ENCODE measurements at regions not wholly inside any gene's neighbourhood (a gene's known extent, or its start where the extent isn't known, plus 50 kb on each side); places are given as distances from the start of the nearest gene placed in this dataset.

DNA sequence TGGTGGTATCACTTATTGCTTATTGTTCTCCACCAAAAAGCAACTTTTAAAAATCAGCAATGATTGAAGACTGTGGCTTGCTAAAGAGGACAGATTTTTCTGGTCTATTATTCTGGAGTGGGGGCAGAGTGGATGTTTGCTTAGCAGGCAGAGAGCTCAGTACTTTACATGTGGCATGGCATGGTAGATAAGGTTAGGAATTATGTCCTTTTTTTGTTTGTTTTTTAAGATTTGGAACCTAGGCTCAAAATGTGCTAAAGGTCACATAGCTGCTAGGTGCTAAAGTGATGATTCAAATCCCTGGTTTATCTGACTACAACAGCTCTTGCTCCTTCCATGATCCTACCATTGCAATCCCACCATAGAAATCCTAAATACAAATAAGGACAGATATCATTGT, 331.0 kb upstream of the ADAMTS9 start:
- CTCF ChIA-PET = no interaction called here

GRCh38 chr3:65017359-65017758, 329.6 kb upstream of the ADAMTS9 start:
- Mint-ChIP-seq H3K27ac (no peak overlapping the region), H3K9me3 (peaks cover 3% of the 10 kb centered on the region), H3K36me3 (ENCODE audit: low read depth) (no peaks in the 10 kb centered on the region), H3K27me3 (no peaks in the 10 kb centered on the region), H3K4me1 (ENCODE audit: low read depth) (no peaks in the 10 kb centered on the region), H3K4me3 (no peak overlapping the region)
- ChIA-PET CTCF (no interaction called here), POLR2A (no interaction called here)
- TF ChIP-seq, protein P1, sequence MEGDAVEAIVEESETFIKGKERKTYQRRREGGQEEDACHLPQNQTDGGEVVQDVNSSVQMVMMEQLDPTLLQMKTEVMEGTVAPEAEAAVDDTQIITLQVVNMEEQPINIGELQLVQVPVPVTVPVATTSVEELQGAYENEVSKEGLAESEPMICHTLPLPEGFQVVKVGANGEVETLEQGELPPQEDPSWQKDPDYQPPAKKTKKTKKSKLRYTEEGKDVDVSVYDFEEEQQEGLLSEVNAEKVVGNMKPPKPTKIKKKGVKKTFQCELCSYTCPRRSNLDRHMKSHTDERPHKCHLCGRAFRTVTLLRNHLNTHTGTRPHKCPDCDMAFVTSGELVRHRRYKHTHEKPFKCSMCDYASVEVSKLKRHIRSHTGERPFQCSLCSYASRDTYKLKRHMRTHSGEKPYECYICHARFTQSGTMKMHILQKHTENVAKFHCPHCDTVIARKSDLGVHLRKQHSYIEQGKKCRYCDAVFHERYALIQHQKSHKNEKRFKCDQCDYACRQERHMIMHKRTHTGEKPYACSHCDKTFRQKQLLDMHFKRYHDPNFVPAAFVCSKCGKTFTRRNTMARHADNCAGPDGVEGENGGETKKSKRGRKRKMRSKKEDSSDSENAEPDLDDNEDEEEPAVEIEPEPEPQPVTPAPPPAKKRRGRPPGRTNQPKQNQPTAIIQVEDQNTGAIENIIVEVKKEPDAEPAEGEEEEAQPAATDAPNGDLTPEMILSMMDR (IDR thresholded peaks at IDR 0.05) = no peak
- ATAC-seq = no peak
- intact Hi-C loops (cut with micrococcal nuclease) = no loop called here
- DNase-seq = no peak

More for the DNA sequence above, 331.0 kb upstream of the ADAMTS9 start:
- Mint-ChIP-seq H3K27ac (no peak overlapping the region), H3K4me1 (ENCODE audit: low read depth) (no peaks in the 10 kb centered on the region), H3K4me3 (no peak overlapping the region), H3K9me3 (peaks cover 3% of the 10 kb centered on the region), H3K36me3 (ENCODE audit: low read depth) (no peaks in the 10 kb centered on the region), H3K27me3 (no peaks in the 10 kb centered on the region)
- no peak for DNase-seq
- TF ChIP-seq, protein P1 (IDR thresholded peaks at IDR 0.05) = no peak
- POLR2A ChIA-PET = no interaction called here
- ATAC-seq = no peak
- intact Hi-C loops (cut with micrococcal nuclease) = no loop called here

DNA sequence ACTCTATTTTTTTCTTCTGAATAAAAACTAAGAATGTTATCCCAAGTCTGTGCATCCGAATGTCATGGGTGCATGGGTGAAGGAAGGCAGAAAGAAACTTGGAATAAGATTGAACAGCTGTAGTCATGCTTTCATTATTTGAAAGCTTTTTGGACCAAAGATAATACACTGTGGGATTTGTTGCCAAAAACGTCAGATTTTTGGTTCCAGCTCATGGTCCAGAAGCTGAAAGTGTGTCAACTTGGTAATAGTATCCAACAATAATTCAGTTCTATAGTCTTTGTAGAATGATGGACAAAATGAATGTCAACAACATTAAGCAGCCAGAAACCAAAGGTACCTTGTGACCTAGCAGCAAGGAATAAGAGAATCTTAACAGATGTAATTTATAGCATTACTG, 327.9 kb upstream of the ADAMTS9 start:
- ChIA-PET CTCF (no interaction called here), POLR2A (interaction anchor here (0.6 kb wide), 1 partner anchor 730 kb away, joined by 3 read pairs; no protein-coding TSS in a partner anchor)
- intact Hi-C loops (cut with micrococcal nuclease) = no loop called here
- no peaks in the 10 kb centered on the region for H3K27me3 Mint-ChIP-seq
- H3K36me3 Mint-ChIP-seq (ENCODE audit: low read depth) = no peaks in the 10 kb centered on the region
- no peak for DNase-seq
- no peaks in the 10 kb centered on the region for H3K4me1 Mint-ChIP-seq (ENCODE audit: low read depth)
- no peak for ATAC-seq
- H3K27ac Mint-ChIP-seq = no peak overlapping the region
- TF ChIP-seq, protein P1 (IDR thresholded peaks at IDR 0.05) = no peak
- peaks cover 6% of the 10 kb centered on the region for H3K9me3 Mint-ChIP-seq
- H3K4me3 Mint-ChIP-seq = no peak overlapping the region

GRCh38 chr3:65013053-65013452, 325.3 kb upstream of the ADAMTS9 start:
- no peaks in the 10 kb centered on the region for H3K36me3 Mint-ChIP-seq (ENCODE audit: low read depth)
- CTCF ChIA-PET = no interaction called here
- no peaks in the 10 kb centered on the region for H3K4me1 Mint-ChIP-seq (ENCODE audit: low read depth)
- intact Hi-C loops (cut with micrococcal nuclease) = no loop called here
- H3K27ac Mint-ChIP-seq = no peak overlapping the region
- TF ChIP-seq, protein P1 (IDR thresholded peaks at IDR 0.05) = no peak
- DNase-seq (no peak), ATAC-seq (no peak)
- H3K4me3 Mint-ChIP-seq = no peak overlapping the region
- POLR2A ChIA-PET = no interaction called here
- H3K9me3 Mint-ChIP-seq = peaks cover 5% of the 10 kb centered on the region
- no peaks in the 10 kb centered on the region for H3K27me3 Mint-ChIP-seq

DNA sequence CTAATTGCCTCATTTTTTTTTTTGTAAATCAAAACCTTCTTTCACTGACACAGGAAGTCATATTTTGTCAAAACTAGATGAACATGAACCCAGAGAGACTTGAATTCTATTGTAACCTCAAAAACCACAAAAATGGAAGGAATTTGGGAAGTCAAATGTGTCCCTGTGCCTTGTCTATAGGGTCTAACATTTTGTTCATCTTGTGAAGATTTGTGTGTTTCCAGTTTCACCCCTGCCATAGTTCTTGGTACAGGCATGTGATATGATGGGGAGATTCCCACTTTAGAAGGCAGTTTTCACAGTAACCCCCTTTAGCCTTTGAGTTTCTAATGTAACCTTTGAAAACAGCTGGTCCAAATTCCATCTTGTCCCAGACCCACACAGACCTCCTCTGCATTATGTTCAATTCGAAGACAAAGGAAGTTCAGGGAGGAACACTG, 318.5 kb upstream of the ADAMTS9 start:
- TF ChIP-seq, protein P1 (IDR thresholded peaks at IDR 0.05) = no peak
- DNase-seq (no peak), ATAC-seq (no peak)
- intact Hi-C loops (cut with micrococcal nuclease) = no loop called here
- POLR2A ChIA-PET = no interaction called here
- Mint-ChIP-seq H3K27me3 (no peaks in the 10 kb centered on the region), H3K36me3 (ENCODE audit: low read depth) (no peaks in the 10 kb centered on the region), H3K27ac (no peak overlapping the region), H3K4me3 (no peak overlapping the region), H3K4me1 (ENCODE audit: low read depth) (no peaks in the 10 kb centered on the region), H3K9me3 (peaks cover 4% of the 10 kb centered on the region)
- CTCF ChIA-PET = no interaction called here
